GM18502 (cell line): ENCODE measurements at regions not wholly inside any gene's neighbourhood (a gene's known extent, or its start where the extent isn't known, plus 50 kb on each side); places are given as distances from the start of the nearest gene placed in this dataset.

Experiments
- ATAC-seq: cut with Tn5 transposase; IDR thresholded peaks from one replicate; pipeline ENCODE4 v1.9.1; 2021; ENCODE audit warnings: mild to moderate bottlenecking; ENCODE audit not compliant: unreplicated experiment, poor library complexity

DNA sequence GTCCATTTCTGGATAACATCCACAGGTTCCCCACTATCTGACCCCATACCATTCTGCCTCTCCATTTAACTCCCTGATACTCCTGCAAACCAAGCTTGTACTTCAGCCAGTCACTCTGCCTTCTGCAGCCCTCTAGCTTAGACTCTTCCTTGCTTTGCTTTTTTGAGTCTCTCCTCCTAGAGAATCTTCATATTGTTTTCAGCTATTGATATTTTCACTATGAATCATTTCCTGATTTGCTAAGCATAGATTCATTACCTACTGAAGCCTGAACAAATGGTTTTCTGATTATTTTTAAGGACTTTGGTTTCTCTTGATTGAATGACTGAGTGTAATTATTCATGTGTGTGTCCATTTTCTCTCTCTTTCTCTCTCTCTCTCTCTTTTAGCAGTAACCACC lies 2102.3 kb upstream of the CELF4 start:
- ATAC-seq, result no peak

DNA sequence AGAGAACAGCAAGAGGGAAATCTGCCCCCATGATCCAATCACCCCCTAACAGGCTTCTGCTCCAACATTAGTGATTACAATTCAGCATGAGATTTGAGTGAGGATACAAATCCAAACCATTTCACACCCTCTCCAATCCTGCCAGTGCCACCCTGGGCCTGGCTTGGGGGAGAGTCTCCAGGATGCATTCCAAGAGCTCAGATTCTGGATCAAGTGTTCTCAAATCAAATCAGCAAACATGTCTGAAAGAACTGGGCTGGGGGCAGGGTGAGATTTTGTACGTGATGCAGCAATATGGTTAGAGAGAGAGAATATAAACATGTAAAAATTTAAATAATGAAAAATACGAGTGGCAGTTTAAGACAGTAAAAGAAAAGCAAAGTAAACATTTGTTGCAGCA lies 2100.9 kb upstream of the CELF4 start:
- no peak for ATAC-seq

DNA sequence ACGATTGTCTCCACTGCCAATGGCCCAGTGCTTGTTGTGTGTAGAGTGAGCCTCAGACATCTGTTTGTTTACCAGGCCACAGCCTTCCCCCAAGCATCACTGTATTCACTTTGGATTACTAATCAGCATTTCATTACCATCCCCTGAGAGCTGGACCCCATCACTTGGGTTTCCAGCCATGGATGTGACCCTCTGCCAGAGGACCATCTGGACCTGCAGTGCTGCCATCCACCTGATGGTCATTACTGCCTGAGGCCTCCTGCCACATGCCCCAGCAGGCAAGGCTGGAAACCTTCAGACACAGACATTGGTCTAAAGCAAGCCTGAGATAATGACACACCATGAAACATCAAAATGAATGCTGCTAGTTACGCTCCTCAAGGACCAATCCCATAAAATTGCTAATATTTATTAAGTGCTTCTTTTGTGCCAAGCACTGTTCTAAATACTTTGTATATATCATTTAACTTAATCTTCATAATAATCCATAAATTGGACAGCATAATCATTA lies 2096.3 kb upstream of the CELF4 start:
- no peak for ATAC-seq

DNA sequence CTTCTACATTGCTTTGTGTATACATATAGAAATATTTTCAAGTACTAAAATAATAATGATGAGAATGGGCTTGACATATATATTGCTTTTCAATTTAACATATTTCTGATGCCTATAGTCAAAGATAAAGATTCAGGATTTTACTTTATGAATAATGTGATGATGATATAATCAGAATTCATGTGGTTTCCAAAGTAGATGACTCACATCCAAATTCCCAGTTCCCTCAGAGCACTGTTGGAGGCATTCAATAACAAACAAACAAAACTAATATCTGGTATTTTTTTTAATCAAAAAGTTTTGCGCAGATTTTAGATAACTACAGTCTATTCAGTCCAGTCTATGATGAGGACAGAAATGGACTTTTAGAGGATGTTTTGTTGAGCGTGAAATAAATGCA lies 2094.5 kb upstream of the CELF4 start:
- ATAC-seq, result no peak

DNA sequence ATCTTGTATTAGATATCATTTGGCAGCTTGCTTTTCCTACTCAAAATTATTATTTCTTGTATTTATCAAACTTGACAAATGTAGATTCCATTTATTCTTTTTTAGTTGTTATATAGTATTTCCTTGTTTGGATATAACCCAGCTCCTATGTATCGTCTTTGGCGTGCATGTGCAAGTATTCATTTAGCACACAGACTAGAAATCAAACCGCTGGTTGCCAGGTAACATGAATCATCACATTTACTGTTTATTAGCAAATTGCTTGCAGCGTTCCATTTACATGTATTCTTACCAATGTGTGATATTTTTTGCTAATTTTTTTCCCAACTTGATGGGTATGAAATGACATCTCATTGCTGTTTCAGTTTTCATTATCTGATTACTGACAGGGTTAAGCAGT lies 2089.7 kb upstream of the CELF4 start:
- ATAC-seq, result no peak

DNA sequence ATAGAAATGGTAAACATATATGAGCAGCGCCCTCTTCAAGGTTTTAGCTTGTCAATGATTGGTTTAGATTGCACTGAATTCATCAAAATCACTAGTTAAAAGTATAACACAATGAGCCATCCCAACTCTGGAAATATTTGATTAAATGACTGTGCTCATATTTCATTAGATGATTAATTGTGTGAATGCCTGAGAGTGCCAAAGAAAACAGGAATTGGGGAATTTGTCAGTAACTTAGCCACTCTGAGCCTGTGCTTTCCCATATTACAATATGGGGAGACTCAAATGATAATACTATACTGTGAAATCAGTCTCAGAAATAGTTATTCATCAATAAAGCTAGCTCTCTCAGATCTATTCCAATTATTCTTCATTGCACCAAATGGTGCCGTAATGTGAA lies 2087.6 kb upstream of the CELF4 start:
- ATAC-seq, result no peak

DNA sequence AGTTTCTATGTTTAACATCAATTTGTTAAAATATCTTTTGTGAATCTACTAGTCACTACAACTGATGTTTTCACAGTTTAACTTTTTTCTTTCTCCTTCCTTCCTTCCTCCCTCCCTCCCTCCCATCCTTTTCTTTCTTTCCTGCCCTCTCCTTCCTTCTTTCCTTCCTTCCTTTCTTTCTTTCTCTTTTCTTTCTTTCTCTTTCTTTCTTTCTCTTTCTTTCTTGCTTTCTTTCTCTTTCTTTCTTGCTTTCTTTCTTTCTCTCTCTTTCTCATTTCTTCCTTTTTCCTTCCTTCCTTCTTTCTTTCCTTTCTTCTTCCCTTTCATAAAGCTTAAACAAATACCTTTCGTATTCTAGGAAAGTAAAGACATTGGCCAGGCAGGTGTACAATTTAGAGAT lies 2083.0 kb upstream of the CELF4 start:
- ATAC-seq, result no peak

DNA sequence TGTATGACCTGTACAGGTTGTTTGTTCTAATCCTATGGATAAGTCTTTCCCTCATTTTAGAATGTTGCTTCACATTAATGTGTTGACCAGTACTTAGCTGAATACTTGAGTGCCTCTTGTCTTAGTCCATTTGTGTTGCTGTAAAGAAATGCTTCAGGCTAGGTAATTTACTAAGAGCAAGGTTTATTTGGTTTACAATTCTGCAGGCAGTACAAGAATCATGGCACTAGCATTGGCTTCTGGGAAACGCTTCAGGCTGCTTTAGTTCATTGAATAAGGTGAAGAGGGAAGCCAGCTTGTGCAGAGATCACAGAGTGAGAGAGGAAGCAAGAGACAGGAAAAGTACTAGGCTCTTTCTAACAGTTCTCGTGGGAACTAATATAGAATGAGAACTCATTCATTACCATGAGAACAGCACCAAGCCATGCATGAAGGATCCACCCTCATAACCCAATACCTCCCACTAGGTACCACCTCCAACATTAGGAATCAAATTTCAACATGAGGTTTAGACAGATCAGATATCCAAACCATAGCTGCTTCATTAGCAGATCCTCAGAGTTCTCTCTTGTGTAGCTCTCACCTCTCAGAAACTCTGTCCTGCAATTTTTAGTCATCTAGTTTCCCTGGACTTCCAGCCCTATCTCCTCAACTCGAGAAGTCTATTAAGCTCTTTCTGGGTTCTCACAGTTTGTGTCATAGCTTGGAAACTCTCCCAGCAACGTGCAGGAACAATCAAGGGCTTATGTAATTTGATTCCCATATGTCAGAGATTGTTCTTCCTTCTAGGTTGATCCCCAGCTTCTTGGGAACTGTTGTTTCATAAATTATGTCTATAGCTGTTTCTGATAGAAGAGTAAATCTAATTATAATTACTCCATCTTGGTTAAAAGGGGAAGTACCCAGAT lies 2082.3 kb upstream of the CELF4 start:
- ATAC-seq, result no peak

DNA sequence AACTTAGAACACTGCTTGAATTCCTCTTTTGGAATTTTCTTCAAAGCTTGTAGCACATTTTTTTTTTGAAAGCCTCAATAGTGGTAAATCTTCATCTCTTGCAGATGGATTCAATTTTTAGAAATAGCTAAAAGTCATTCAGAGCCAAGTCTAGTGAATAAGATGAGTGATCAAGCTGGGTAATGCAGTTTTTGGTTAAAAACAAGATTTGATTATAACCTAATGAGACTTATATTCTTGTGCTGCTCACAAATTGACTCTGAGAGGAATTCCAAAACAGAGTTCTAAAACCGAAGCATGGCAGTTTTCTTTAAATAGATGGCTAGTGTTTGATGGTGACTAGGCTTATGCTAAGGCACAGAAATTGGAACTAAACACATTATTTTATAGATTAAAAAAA lies 2072.6 kb upstream of the CELF4 start:
- no peak for ATAC-seq

DNA sequence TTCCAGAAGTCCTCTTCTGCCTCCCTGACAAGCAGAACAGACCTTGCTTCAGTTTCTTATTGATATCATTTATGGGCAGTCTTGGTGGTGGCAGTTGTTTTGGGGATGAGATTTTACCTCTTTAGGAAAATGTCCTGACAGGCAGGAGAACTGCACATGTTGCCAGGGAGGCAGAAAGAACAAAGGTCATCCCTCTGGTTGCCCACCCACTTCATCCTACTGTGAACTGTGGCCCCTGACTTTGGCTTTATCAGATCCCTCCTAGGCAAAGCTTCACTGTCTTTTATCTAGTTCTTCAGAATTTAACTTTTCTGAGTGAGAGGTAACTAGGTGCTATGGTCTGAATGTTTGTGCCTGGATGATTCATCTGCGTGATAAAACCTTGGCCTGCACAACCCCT lies 2071.3 kb upstream of the CELF4 start:
- ATAC-seq, result no peak

DNA sequence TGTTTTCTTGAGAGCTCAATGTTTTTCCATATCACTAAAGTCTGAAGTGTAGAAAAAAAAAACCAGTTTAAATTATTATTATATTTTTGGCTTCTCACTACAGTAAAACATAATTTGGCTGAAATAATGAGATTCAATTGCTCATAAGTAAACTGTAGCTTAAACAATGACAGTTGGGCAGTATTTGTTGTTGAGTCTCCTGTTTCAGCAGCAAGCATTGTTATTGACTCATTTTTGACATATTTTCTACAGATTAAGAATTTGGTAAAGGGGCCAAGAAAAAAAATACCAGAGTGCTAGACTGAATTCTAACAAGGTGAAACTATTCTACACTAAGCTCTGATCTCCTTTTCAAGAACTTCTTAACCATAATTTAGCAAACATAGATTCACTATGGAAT lies 2070.4 kb upstream of the CELF4 start:
- no peak for ATAC-seq

DNA sequence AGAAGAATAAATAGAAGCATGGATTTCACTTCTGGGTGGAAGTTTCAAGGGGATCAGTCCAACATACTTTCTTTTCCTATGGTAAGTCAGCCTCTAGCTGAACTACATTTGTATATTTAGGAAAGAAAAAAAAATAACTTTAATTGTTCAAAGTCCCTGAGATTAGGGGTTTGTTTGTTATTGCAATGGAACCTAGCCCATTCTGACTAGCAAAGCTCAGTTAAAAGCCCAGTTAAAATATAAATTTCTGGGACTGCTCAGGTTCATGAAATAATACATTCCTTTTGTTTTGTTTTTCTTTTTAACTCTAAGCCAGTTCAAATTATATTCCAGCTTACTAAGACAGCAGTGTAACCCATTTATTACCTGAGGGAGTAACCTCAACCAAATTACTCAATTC lies 2069.6 kb upstream of the CELF4 start:
- ATAC-seq, result no peak

DNA sequence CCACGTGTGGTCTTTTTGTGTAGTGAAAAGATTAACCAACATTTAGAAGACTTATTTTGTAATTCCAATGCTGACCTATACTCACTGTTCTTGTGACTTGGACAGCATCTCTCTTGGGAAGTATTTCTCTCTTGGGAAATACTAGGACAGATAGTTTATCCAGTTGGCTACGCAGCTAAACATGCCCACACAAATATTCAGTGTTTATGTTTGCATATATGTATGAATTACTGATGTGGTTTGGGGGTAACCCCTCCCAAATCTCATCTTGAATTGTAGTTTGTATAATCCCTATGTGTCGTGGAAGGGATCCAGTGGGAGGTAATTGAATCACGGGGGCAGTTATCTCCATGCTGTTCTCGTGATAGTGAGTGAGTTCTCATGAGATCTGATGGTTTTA lies 2062.3 kb upstream of the CELF4 start:
- no peak for ATAC-seq

DNA sequence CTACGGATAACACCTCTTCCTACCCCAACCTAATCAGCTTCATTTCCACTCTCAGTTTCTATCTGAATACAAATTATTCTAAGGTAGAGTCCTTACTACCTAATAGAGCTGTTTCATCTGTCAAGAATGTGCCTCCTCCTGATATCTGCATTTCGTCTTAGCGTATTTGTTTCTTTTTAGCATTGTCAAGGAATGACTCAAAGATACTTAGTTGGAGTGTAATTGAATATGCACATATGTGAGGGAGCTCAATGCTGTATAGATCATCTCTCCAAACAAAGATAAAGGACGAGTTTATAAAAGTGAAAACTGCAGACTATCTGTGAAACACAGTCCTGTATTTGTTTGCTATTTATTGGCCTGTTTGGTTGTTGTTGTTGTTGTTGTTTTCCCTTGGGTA lies 2059.4 kb upstream of the CELF4 start:
- no peak for ATAC-seq

DNA sequence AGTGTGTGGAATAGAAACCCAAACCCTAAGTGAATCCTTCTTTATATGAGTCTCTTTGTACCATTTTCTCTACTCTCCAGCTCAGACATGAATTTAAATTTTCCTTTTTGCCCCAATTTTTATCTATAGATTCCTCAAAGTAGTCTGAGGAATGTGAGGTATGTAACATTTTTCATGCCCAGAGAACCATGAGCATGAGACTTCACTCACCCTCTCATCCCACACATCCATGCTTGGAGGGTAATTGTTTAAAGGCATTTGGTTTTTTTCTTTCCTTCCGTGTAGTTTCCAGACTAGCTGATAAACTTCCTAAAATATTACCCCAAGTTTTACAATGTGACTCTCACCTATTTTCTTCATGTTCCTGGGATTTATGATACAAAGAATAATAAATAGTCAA lies 2056.8 kb upstream of the CELF4 start:
- ATAC-seq, result no peak

DNA sequence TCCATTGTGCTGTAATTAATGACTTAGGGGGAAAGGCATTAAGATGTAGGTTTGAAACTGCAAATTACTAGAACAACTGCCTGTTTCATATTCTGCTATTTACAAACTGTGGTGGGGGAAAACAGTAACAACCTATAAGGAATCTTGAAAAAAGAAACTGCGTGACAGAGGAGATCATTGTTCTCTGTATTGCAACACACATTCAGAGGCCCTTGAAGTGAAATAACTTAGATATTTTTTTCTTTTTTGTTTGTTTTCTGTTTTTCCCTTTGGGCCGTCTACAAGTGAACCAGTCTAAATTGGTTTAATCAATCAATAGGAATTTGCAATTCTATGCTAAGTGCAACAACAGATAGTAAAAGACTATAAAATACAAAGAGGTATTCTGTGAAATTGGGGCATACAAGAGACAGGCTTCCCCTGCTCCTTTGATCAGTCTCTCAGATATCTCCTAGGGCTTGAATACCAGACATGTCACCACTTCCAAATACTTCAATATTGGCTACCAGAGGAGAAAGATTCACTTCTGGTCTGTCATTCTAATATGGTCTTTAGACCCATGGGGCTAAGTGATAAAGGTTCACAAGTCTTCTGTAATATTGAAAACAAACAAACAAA lies 2055.1 kb upstream of the CELF4 start:
- no peak for ATAC-seq

DNA sequence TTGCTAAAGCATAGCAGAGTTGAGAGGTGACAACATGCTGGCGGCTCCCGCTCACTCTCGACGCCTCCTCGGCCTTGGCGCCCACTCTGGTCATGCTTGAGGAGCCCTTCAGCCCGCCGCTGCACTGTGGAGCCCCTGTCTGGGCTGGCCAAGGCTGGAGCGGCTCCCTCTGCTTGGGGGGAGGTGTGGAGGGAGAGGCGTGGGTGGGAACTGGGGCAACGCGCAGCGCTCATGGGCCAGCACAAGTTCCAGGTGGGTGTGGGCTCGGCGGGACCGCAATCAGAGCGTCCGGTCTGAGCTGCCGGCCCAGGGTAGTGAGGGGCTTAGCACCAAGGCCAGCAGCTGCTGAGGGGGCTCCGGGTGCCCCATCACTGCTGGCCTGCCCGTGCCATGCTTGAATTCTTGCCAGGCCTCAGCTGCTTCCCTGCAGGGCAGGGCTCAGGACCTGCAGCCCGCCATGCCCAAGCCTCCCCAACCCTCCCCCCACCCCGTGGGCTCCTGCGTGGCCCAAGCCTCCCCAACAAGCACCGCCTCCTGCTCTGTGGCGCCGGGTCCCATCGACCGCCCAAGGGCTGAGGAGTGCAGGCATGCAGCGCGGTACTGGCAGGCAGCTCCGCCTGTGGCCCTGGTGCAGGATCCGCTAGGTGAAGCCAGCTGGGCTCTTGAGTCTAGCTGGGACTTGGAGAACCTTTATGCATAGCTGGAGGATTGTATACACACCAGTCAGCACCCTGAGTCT lies 2052.8 kb upstream of the CELF4 start:
- ATAC-seq, result no peak

DNA sequence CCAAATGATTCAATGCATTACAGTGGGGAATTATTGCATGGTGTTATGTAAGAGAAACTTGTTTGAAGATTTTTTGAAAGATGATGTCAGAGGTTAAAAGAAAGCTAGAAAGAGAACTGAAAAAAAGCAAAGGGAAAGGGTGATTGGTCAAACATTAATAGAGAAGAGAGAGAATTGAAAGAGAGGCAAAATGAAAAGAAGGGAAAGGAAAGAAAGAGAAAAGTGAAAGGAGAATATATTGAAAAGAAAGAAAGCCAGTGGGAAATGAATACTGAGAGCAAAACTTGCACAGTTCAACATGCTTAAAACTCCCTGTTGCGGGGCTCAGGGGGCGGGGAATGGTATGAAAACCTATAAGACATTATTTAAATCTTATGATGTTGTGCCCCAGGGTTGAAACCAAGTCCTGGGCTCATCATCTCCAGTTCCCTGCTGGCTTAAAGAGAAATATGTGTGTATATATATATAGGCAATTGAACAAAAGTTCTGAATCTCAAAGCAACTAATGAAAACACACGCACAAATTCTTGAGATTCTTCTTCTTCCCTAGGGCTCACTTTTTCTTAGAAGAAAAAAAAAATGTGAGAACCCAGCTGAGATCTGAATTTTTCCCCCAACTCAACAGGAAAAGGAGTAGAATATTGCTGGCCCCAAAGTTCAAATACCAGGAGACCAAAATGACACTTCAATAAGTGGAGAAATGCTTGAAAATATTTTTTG lies 2045.9 kb upstream of the CELF4 start:
- no peak for ATAC-seq

DNA sequence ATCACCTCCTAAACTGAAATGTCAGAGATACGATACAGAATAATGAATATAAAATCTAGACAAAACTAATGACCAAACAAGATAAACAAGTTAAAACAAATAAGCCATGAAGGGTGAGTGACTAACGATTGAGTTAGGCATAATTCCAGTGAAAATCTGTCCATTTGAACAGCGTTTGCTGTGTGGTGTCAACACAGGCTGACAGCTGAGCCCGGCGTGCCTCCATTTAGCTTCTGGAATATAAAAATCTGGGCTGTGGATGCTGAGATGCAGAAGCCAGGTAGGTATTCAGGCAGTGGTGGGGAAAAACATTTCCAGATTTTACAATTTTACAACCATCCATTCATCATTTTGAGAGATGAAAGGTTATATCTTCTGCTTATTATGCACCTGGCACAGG lies 2041.4 kb upstream of the CELF4 start:
- no peak for ATAC-seq

DNA sequence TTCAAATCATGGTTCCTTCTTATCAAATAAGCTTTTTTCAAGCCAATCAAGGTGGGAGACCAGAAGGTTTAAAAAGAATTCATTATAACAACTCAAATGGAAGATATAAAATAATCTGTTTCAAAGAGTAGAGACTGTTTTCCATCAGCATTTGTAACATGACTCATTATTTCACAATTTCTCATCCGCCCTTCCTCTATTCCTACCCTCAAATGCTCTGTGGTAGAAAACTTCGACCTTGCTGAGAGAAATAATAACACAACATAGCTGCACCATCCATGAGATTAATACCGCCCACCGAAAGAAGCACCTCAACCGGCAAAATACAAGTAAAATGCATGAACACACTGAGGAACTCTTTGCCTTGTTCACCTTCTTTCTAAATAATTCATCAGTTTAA lies 2039.2 kb upstream of the CELF4 start:
- ATAC-seq, result no peak

DNA sequence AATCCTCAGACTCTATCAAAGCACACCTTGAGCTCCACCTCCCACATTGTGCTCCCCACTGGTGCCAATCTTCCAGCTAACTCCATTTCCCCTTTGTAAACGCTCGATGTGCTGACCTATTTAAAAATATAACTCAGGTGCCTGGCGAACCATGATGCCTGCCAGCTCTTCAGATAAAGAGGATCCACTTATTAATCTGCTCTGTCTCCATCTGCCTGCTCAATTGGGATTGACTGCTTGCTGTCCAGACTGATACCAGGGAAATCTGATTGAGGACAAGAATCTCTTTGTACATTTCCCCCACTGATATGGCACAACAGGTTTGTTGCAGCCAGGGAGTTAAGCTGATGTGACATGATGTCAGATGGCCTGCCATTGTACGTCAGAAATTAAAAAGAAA lies 2036.5 kb upstream of the CELF4 start:
- no peak for ATAC-seq
